Fibroblast of villous mesenchyme (primary cell): ENCODE measurements at regions not wholly inside any gene's neighbourhood (a gene's known extent, or its start where the extent isn't known, plus 50 kb on each side); places are given as distances from the start of the nearest gene placed in this dataset.

Experiments
- DNase-seq: peaks from one replicate; pipeline ENCODE4 v3.0.0-alpha.2; 2010; ENCODE audit warnings: low read depth
- H3K4me3 ChIP-seq: 2 replicates; pipeline ENCODE4 v1.5.1; 2011; ENCODE audit warnings: low read depth, mild to moderate bottlenecking, low read length
- TF ChIP-seq, protein P1 (sequence below): IDR thresholded peaks from 2 replicates; pipeline ENCODE4 v1.5.1; 2012; ENCODE audit warnings: low read depth, mild to moderate bottlenecking, low read length; ENCODE audit not compliant: insufficient read depth

DNA sequence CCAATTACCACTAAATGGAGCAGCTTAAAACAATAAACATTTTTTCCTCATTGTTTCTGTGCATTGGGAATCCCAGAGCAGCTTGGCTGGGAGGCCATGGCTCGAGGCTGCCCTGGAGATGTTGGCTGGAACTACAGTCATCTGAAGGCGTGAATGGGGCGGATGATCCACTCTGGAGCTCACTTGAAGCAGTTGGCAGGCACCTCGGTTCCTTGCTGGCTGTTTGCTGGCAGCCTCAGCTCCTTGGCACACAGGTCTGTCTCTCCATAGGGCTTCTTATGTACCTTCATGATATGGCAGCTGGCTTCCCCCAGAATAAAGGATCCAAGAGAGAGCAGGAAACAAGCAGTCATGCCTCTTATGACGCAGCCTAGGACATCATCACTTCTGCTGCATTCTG, 227.0 kb upstream of the COPS8 start:
- no peak for DNase-seq
- TF ChIP-seq, protein P1, sequence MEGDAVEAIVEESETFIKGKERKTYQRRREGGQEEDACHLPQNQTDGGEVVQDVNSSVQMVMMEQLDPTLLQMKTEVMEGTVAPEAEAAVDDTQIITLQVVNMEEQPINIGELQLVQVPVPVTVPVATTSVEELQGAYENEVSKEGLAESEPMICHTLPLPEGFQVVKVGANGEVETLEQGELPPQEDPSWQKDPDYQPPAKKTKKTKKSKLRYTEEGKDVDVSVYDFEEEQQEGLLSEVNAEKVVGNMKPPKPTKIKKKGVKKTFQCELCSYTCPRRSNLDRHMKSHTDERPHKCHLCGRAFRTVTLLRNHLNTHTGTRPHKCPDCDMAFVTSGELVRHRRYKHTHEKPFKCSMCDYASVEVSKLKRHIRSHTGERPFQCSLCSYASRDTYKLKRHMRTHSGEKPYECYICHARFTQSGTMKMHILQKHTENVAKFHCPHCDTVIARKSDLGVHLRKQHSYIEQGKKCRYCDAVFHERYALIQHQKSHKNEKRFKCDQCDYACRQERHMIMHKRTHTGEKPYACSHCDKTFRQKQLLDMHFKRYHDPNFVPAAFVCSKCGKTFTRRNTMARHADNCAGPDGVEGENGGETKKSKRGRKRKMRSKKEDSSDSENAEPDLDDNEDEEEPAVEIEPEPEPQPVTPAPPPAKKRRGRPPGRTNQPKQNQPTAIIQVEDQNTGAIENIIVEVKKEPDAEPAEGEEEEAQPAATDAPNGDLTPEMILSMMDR = no peak
- H3K4me3 ChIP-seq = no peak overlapping the region

DNA sequence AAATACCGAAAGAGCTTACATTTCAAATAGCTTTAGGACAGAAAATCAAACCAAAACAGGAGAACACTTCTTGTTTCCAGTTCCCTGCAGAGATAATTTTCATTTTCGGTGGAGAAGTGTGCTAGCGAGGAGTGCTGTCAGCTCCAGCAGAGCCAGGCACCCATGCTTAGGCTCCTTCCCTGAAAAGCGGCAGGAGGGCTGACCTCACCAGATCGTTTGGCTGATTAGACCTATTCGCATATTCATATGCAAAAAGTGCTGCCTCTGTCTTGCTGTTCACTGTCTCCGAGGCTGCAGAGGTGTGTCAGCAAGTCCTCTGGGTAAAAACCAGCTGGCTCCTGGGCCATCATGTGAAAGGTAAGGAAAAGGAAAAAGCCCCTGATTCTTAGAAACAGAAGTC, 225.8 kb upstream of the COPS8 start:
- no peak overlapping the region for H3K4me3 ChIP-seq
- TF ChIP-seq, protein P1 = no peak
- DNase-seq = no peak

DNA sequence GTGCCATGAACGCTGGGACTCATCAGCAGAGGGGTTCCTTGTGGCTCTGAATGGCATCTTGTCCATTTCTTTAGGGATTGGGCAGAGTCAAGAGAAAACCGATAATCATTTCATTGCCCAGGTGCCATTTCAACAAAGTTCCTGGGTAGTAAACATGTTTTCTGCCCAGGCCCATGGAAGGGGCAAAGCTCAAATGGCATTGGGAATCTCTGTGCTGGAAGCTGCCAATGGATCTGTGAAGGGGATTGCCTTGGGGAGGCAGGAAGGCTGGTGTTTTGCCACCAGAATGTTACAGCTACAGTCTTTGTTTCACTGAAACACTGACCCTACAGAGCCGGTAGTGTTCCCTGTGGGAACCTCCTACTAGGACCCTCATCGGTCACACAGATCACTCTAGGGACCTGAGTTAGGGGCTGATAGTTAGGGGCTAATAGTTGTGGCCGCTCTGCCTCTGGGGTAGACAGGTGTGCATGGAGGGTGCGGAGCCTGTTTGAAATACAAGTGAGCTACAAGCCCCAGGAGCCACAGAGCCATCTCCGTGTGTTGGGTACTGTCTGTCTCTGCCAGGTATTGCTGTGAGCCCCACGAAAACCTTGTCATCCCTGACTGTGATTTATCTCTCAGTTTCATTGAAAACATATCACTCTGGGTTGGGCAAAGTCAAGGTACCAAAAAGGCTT, 224.4 kb upstream of the COPS8 start:
- H3K4me3 ChIP-seq = no peak overlapping the region
- TF ChIP-seq, protein P1 = no peak
- DNase-seq = no peak

DNA sequence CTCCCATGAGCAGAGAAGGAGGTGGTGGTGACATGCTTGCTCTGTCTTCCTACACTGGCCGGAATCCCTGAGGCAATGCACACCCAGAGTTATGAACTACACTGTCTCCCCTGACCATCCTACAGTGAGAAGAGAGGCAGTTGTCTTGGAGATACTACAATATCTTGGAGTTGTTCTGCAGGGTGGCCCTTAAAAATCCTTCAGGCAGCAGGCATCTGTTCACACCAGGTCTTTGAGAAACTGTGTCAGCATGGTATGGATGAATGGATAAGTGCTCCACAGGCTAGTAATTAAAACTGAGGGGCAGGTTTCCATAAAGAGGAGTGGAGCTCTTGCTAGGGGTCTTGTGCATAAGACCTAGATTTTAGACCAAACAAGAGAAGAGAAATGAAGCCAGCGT, 223.7 kb upstream of the COPS8 start:
- no peak for DNase-seq
- TF ChIP-seq, protein P1 = no peak
- H3K4me3 ChIP-seq = no peak overlapping the region

DNA sequence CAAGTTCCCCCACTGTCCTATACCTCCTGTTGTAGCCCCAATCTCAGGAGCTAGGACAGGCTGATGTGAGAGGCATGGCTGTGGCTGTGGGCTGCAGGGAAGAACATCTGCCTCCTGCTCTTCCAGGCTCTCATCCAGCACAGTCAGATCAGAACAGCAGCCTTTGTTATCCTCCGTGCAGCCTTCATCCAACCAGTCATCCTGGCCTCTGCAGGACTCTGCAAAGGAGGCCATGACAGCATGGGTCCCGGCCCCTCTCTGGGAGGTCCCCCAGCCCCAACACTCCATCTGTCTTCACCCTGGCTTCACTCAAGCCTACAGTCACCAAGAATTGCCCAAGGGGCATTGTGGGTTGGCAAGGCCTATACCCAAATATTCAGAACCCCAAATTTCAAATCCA, 223.2 kb upstream of the COPS8 start:
- DNase-seq = no peak
- H3K4me3 ChIP-seq = no peak overlapping the region
- TF ChIP-seq, protein P1 = no peak

DNA sequence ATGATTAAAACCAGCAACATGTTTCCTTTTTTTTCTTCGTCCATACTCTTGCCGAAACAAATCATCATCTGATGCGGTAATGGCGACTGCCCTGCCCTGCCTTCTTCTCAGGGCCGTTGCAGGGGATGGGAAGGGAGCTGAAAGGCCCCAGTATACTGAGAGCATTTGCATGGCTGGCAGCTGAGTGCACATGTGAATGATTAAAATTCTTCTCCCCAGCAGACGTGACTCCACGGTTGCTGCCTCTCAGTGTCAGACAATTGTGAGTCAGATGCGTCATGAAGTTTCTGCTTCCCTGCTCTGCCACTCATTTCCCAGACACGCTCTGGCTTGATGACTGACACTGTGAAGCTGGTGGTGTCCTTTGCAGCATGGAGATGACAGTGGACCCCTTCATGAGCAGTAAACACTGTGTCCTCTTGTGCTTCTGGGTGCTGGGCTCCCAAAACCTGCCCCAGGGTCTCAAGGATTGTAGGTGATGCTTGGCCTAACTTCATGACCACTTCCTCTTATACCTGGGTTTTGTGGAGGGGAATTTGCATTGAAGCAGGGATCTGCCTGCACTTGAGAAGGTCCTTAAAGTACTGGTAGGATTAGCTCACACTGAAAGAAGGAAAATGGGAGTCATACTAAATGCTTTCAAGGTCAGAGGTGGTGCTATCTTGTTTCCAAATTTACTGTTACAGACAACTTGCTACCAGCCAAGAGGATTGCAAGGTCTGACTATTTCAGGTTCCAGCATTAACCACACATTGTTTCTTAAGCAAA, 222.5 kb upstream of the COPS8 start:
- peak; percentile 27 for DNase-seq
- TF ChIP-seq, protein P1 = no peak
- H3K4me3 ChIP-seq = no peak overlapping the region

DNA sequence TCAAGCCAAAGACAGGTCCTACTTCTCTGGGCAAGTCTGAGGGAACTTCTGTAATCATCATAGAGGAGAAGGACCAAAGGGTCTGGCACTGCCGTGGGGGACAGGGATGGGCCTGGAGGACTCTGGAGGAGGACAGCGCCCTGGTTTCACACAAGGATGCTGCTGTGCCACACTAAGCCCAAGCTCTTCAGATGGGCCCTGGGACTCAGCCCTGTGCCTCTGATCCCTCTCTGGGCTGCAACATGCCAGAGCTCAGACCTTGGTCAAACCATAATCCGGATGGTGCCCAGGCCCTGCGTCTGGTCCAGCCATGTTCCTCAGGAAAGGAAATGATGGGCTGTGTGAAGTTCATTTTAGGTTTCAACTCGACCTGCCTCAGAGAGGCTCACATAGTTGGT, 222.0 kb upstream of the COPS8 start:
- DNase-seq = no peak
- TF ChIP-seq, protein P1 = no peak

More for the DNA sequence above, 222.0 kb upstream of the COPS8 start:
- no peak overlapping the region for H3K4me3 ChIP-seq
